ENCODE measurements at regions not wholly inside any gene's neighbourhood (a gene's known extent, or its start where the extent isn't known, plus 50 kb on each side); places are given as distances from the start of the nearest gene placed in this dataset.

GRCh38 chr18:6465281-6465680 lies 50.6 kb upstream of the L3MBTL4 start:
- Mint-ChIP-seq H3K27ac (no peak overlapping the region), H3K9me3 (peaks cover 11% of the 10 kb centered on the region), H3K4me3 (no peak overlapping the region), H3K27me3 (ENCODE audit: low read depth) (no peaks in the 10 kb centered on the region), H3K4me1 (ENCODE audit: low read depth) (no peaks in the 10 kb centered on the region), H3K36me3 (ENCODE audit: low read depth) (peaks cover 2% of the 10 kb centered on the region)
- CTCF ChIA-PET = no interaction called here
- intact Hi-C loops (cut with micrococcal nuclease) = no loop called here
- DNase-seq = no peak

- intact Hi-C loops (cut with micrococcal nuclease) = no loop called here
- Mint-ChIP-seq H3K4me3 (no peak overlapping the region), H3K27me3 (ENCODE audit: low read depth) (no peaks in the 10 kb centered on the region), H3K9me3 (peaks cover 10% of the 10 kb centered on the region), H3K36me3 (ENCODE audit: low read depth) (no peaks in the 10 kb centered on the region), H3K27ac (no peak overlapping the region), H3K4me1 (ENCODE audit: low read depth) (no peaks in the 10 kb centered on the region)
- no peak for DNase-seq
- CTCF ChIA-PET = no interaction called here
These were observed 61.5 kb upstream of the L3MBTL4 start for GRCh38 chr18:6476190-6476589.

- H3K36me3 Mint-ChIP-seq (ENCODE audit: low read depth) = no peaks in the 10 kb centered on the region
- no peaks in the 10 kb centered on the region for H3K27me3 Mint-ChIP-seq (ENCODE audit: low read depth)
- peaks cover 3% of the 10 kb centered on the region for H3K9me3 Mint-ChIP-seq
- CTCF ChIA-PET = no interaction called here
- DNase-seq = no peak
- no peak overlapping the region for H3K4me3 Mint-ChIP-seq
- intact Hi-C loops (cut with micrococcal nuclease) = no loop called here
- H3K4me1 Mint-ChIP-seq (ENCODE audit: low read depth) = no peaks in the 10 kb centered on the region
- H3K27ac Mint-ChIP-seq = no peak overlapping the region
These were observed 62.2 kb upstream of the L3MBTL4 start for GRCh38 chr18:6476880-6477279.

- CTCF ChIA-PET = no interaction called here
- no peaks in the 10 kb centered on the region for H3K36me3 Mint-ChIP-seq (ENCODE audit: low read depth)
- intact Hi-C loops (cut with micrococcal nuclease) = no loop called here
- H3K9me3 Mint-ChIP-seq = peaks cover 3% of the 10 kb centered on the region
- no peaks in the 10 kb centered on the region for H3K4me1 Mint-ChIP-seq (ENCODE audit: low read depth)
- H3K27me3 Mint-ChIP-seq (ENCODE audit: low read depth) = no peaks in the 10 kb centered on the region
- no peak overlapping the region for H3K4me3 Mint-ChIP-seq
- no peak overlapping the region for H3K27ac Mint-ChIP-seq
- DNase-seq = no peak
These were observed 63.4 kb upstream of the L3MBTL4 start for GRCh38 chr18:6478121-6478520.

GRCh38 chr18:6479699-6480098 lies 65.0 kb upstream of the L3MBTL4 start:
- intact Hi-C loops (cut with micrococcal nuclease) = loop anchor here (5.0 kb wide), 2 partner anchors 597 to 612 kb away; no protein-coding TSS in a partner anchor
- H3K27me3 Mint-ChIP-seq (ENCODE audit: low read depth) = no peaks in the 10 kb centered on the region
- CTCF ChIA-PET = interaction anchor here (0.6 kb wide), 1 partner anchor 72 kb away, joined by 3 read pairs; no protein-coding TSS in a partner anchor
- no peaks in the 10 kb centered on the region for H3K36me3 Mint-ChIP-seq (ENCODE audit: low read depth)
- no peak overlapping the region for H3K27ac Mint-ChIP-seq
- no peaks in the 10 kb centered on the region for H3K4me1 Mint-ChIP-seq (ENCODE audit: low read depth)
- H3K4me3 Mint-ChIP-seq = no peak overlapping the region
- DNase-seq = no peak
- H3K9me3 Mint-ChIP-seq = peaks cover 3% of the 10 kb centered on the region

GRCh38 chr18:6482198-6482977 lies 67.7 kb upstream of the L3MBTL4 start:
- Mint-ChIP-seq H3K36me3 (ENCODE audit: low read depth) (no peaks in the 10 kb centered on the region), H3K4me1 (ENCODE audit: low read depth) (no peaks in the 10 kb centered on the region), H3K27me3 (ENCODE audit: low read depth) (no peaks in the 10 kb centered on the region), H3K27ac (no peak overlapping the region), H3K9me3 (peaks cover under 1% of the 10 kb centered on the region), H3K4me3 (no peak overlapping the region)
- intact Hi-C loops (cut with micrococcal nuclease) = loop anchor here (5.0 kb wide), 2 partner anchors 600 to 615 kb away; no protein-coding TSS in a partner anchor
- CTCF ChIA-PET = interaction anchor here (0.6 kb wide), 2 partner anchors 50 to 88 kb away, joined by 3 to 9 read pairs; no protein-coding TSS in a partner anchor
- DNase-seq = no peak

GRCh38 chr18:6484659-6485058 lies 69.9 kb upstream of the L3MBTL4 start:
- Mint-ChIP-seq H3K27me3 (ENCODE audit: low read depth) (peaks cover 2% of the 10 kb centered on the region), H3K4me1 (ENCODE audit: low read depth) (no peaks in the 10 kb centered on the region)

GRCh38 chr18:6486313-6486712 lies 71.6 kb upstream of the L3MBTL4 start:
- intact Hi-C loops (cut with micrococcal nuclease) = no loop called here
- DNase-seq = no peak
- Mint-ChIP-seq H3K27me3 (ENCODE audit: low read depth) (peaks cover 2% of the 10 kb centered on the region), H3K9me3 (no peaks in the 10 kb centered on the region), H3K4me1 (ENCODE audit: low read depth) (no peaks in the 10 kb centered on the region), H3K4me3 (no peak overlapping the region), H3K36me3 (ENCODE audit: low read depth) (no peaks in the 10 kb centered on the region), H3K27ac (no peak overlapping the region)
- CTCF ChIA-PET = no interaction called here

More at GRCh38 chr18:6484659-6485058, 69.9 kb upstream of the L3MBTL4 start:
- H3K27ac Mint-ChIP-seq = no peak overlapping the region
- intact Hi-C loops (cut with micrococcal nuclease) = loop anchor here (5.0 kb wide), 2 partner anchors 602 to 617 kb away; no protein-coding TSS in a partner anchor
- CTCF ChIA-PET = no interaction called here
- no peaks in the 10 kb centered on the region for H3K36me3 Mint-ChIP-seq (ENCODE audit: low read depth)
- no peak overlapping the region for H3K4me3 Mint-ChIP-seq
- DNase-seq = no peak
- H3K9me3 Mint-ChIP-seq = no peaks in the 10 kb centered on the region

- peaks cover 2% of the 10 kb centered on the region for H3K27me3 Mint-ChIP-seq (ENCODE audit: low read depth)
- intact Hi-C loops (cut with micrococcal nuclease) = no loop called here
- H3K9me3 Mint-ChIP-seq = no peaks in the 10 kb centered on the region
- CTCF ChIA-PET = no interaction called here
- H3K36me3 Mint-ChIP-seq (ENCODE audit: low read depth) = no peaks in the 10 kb centered on the region
- H3K4me3 Mint-ChIP-seq = no peak overlapping the region
- DNase-seq = no peak
- H3K4me1 Mint-ChIP-seq (ENCODE audit: low read depth) = no peaks in the 10 kb centered on the region
- H3K27ac Mint-ChIP-seq = no peak overlapping the region
These were observed 72.2 kb upstream of the L3MBTL4 start for GRCh38 chr18:6486764-6487426.

- CTCF ChIA-PET = no interaction called here
- H3K36me3 Mint-ChIP-seq (ENCODE audit: low read depth) = no peaks in the 10 kb centered on the region
- H3K27ac Mint-ChIP-seq = no peak overlapping the region
- no peaks in the 10 kb centered on the region for H3K4me1 Mint-ChIP-seq (ENCODE audit: low read depth)
- DNase-seq = no peak
- intact Hi-C loops (cut with micrococcal nuclease) = no loop called here
- H3K4me3 Mint-ChIP-seq = no peak overlapping the region
- H3K9me3 Mint-ChIP-seq = no peaks in the 10 kb centered on the region
- peaks cover 2% of the 10 kb centered on the region for H3K27me3 Mint-ChIP-seq (ENCODE audit: low read depth)
These were observed 73.3 kb upstream of the L3MBTL4 start for GRCh38 chr18:6487968-6488367.

GRCh38 chr18:6488956-6489355 lies 74.2 kb upstream of the L3MBTL4 start:
- no peaks in the 10 kb centered on the region for H3K4me1 Mint-ChIP-seq (ENCODE audit: low read depth)
- no peaks in the 10 kb centered on the region for H3K9me3 Mint-ChIP-seq
- H3K27me3 Mint-ChIP-seq (ENCODE audit: low read depth) = peaks cover 2% of the 10 kb centered on the region
- no peaks in the 10 kb centered on the region for H3K36me3 Mint-ChIP-seq (ENCODE audit: low read depth)
- H3K4me3 Mint-ChIP-seq = no peak overlapping the region
- DNase-seq = no peak
- no peak overlapping the region for H3K27ac Mint-ChIP-seq
- intact Hi-C loops (cut with micrococcal nuclease) = no loop called here
- CTCF ChIA-PET = no interaction called here

- H3K27ac Mint-ChIP-seq = no peak overlapping the region
- no peaks in the 10 kb centered on the region for H3K9me3 Mint-ChIP-seq
- CTCF ChIA-PET = interaction anchor here (0.6 kb wide), 1 partner anchor 32 kb away, joined by 3 read pairs; no protein-coding TSS in a partner anchor
- intact Hi-C loops (cut with micrococcal nuclease) = no loop called here
- DNase-seq = no peak
- no peaks in the 10 kb centered on the region for H3K4me1 Mint-ChIP-seq (ENCODE audit: low read depth)
- H3K27me3 Mint-ChIP-seq (ENCODE audit: low read depth) = peaks cover 2% of the 10 kb centered on the region
- no peaks in the 10 kb centered on the region for H3K36me3 Mint-ChIP-seq (ENCODE audit: low read depth)
- H3K4me3 Mint-ChIP-seq = no peak overlapping the region
These were observed 75.3 kb upstream of the L3MBTL4 start for GRCh38 chr18:6489977-6490376.

- Mint-ChIP-seq H3K4me1 (ENCODE audit: low read depth) (no peaks in the 10 kb centered on the region), H3K4me3 (no peak overlapping the region), H3K9me3 (no peaks in the 10 kb centered on the region), H3K27ac (no peak overlapping the region), H3K36me3 (ENCODE audit: low read depth) (no peaks in the 10 kb centered on the region), H3K27me3 (ENCODE audit: low read depth) (no peaks in the 10 kb centered on the region)
- CTCF ChIA-PET = no interaction called here
- no peak for DNase-seq
- intact Hi-C loops (cut with micrococcal nuclease) = no loop called here
These were observed 78.5 kb upstream of the L3MBTL4 start for GRCh38 chr18:6493194-6493593.
